ENCODE measurements at regions not wholly inside any gene's neighbourhood (a gene's known extent, or its start where the extent isn't known, plus 50 kb on each side); places are given as distances from the start of the nearest gene placed in this dataset.

DNA sequence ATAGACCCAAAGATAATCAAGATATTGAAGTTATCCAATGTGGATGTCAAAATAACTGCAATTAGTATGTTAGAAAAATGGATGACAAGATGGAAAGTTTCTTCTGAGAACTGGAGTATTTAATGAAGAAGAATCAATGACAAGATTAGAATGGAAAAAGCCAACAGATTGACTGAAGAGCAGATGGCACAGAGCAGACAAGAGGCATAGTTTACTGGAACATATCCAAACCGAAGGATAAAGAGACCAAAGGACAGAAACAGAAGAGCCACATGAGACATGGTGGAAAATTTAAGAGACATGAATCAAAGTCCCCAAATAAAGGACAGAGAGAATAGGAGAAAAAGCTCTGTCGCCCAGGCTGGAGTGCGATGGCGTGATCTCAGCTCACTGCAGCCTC lies 89.6 kb upstream of the RXFP2 start:
- Mint-ChIP-seq H3K27me3 (no peaks in the 10 kb centered on the region), H3K4me1 (no peaks in the 10 kb centered on the region), H3K36me3 (no peaks in the 10 kb centered on the region), H3K27ac (no peak overlapping the region), H3K9me3 (peaks cover 5% of the 10 kb centered on the region), H3K4me3 (no peak overlapping the region)

DNA sequence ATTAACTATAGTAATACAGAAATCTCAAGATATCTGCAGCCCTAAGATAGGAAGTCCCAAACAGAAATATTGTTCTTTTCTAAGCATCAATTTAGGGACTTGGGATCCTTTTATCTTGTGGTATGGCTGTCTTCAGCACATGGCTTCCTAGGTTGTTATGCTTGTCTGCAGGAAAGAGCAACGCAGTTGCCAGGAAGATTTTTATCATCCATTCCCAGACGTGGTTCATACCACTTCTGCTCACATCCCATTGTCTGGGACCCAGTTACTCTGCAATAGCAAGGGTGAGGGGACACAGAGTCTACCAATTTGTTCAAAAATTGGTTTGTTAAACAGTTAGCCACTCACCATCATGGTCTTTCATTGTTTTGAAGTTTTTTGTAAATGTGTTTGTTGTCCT lies 85.6 kb upstream of the RXFP2 start:
- Mint-ChIP-seq H3K27ac (no peak overlapping the region), H3K4me3 (no peak overlapping the region), H3K36me3 (peaks cover 2% of the 10 kb centered on the region), H3K27me3 (no peaks in the 10 kb centered on the region), H3K4me1 (no peaks in the 10 kb centered on the region), H3K9me3 (peaks cover 5% of the 10 kb centered on the region)

GRCh38 chr13:31663880-31664585 lies 75.3 kb upstream of the RXFP2 start:
- H3K4me1 Mint-ChIP-seq = no peaks in the 10 kb centered on the region
- H3K36me3 Mint-ChIP-seq = peaks cover 3% of the 10 kb centered on the region
- no peak overlapping the region for H3K4me3 Mint-ChIP-seq
- H3K27ac Mint-ChIP-seq = no peak overlapping the region
- H3K27me3 Mint-ChIP-seq = peaks cover 5% of the 10 kb centered on the region
- H3K9me3 Mint-ChIP-seq = peaks cover 25% of the 10 kb centered on the region

DNA sequence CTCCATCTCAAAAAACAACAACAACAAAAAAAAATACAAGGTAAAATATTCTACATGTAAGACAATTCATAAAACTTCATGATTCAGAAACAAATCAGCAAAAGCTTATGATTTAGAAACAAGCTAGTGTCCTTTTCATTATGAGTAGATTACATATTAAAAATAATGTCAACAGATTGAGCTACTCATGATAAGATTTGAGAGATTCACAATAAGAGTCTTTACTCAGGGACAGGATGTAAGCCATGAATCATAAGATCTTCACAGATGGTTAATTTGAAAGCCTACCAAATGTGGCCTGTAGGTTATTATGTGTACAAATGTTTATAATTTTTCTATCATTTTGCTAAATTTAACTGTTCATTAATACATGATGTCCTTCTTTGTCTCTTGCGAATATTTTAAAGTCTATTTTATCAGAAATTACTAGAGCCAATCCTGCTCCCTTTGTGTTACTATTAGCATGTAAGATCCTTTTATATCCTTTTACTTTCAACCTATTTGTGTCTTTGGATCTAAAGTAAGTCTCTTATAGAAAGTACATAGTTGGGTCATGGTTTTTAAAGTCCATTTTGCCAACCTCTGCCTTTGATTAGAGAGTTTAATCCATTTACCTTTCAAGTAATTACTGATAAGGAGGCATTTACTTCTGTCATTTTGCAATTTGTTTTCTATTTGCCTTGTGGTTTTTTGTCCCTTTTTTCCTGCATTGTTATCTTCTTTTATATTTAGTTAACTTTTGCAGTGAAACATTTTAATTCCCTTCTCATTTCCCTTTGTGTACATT lies 68.3 kb upstream of the RXFP2 start:
- Mint-ChIP-seq H3K27ac (no peak overlapping the region), H3K36me3 (peaks cover 3% of the 10 kb centered on the region), H3K4me3 (no peak overlapping the region), H3K9me3 (peaks cover 10% of the 10 kb centered on the region), H3K27me3 (peaks cover 2% of the 10 kb centered on the region), H3K4me1 (no peaks in the 10 kb centered on the region)

DNA sequence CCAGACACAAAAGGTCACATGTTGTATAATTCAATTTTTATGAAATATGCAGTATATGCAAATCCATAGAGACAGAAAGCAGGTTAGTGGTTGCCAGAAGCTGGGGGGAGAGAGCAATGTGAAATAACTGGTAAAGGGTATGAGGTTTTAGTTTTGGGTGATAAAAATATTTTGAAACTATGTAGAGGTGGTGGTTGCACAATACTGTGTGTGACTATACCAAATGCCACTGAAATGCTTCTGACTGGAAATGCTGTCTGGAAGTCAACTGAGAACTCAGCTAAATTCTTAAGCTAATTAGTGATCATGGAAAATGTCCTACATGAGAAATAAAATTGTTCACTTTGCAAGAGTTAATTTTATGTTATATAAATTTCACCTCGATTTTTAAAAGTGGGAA lies 65.3 kb upstream of the RXFP2 start:
- no peak overlapping the region for H3K4me3 Mint-ChIP-seq
- no peak overlapping the region for H3K27ac Mint-ChIP-seq
- peaks cover 1% of the 10 kb centered on the region for H3K27me3 Mint-ChIP-seq
- no peaks in the 10 kb centered on the region for H3K36me3 Mint-ChIP-seq
- no peaks in the 10 kb centered on the region for H3K4me1 Mint-ChIP-seq
- peaks cover 5% of the 10 kb centered on the region for H3K9me3 Mint-ChIP-seq

DNA sequence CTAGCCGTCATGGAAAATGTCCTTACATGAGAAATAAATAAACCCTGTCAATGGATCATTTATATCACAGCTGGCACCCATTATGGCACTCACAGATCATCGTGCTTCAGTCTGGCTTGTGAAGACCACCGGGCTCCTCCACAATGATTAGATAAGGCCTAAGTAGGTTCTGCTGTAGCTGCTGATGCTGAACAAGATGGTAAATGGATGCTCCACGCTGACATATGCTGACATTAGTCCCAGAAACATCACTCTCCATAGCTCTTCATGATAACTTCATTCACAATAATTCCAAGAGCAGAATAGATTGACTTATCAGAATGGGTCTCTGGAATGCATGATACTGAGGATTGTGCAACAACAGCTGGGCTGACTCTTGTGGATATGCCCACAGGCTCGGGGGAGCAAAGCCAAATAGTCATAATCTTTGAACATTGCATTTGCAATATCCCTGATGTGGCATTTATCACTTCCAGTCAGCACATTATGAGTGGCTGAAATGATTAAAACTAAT lies 63.8 kb upstream of the RXFP2 start:
- Mint-ChIP-seq H3K27ac (no peak overlapping the region), H3K4me1 (no peaks in the 10 kb centered on the region), H3K36me3 (no peaks in the 10 kb centered on the region), H3K4me3 (no peak overlapping the region), H3K27me3 (peaks cover 1% of the 10 kb centered on the region), H3K9me3 (peaks cover 5% of the 10 kb centered on the region)

- Mint-ChIP-seq H3K27ac (no peak overlapping the region), H3K36me3 (no peaks in the 10 kb centered on the region), H3K4me1 (no peaks in the 10 kb centered on the region), H3K27me3 (peaks cover 1% of the 10 kb centered on the region), H3K4me3 (no peak overlapping the region), H3K9me3 (no peaks in the 10 kb centered on the region)
Measured at GRCh38 chr13:31681133-31681532, 58.2 kb upstream of the RXFP2 start.

- no peaks in the 10 kb centered on the region for H3K27me3 Mint-ChIP-seq
- no peaks in the 10 kb centered on the region for H3K4me1 Mint-ChIP-seq
- H3K27ac Mint-ChIP-seq = no peak overlapping the region
- no peaks in the 10 kb centered on the region for H3K36me3 Mint-ChIP-seq
- no peak overlapping the region for H3K4me3 Mint-ChIP-seq
- peaks cover 2% of the 10 kb centered on the region for H3K9me3 Mint-ChIP-seq
Measured at GRCh38 chr13:31684466-31684865, 54.9 kb upstream of the RXFP2 start.

GRCh38 chr13:31686670-31687425 lies 52.5 kb upstream of the RXFP2 start:
- Mint-ChIP-seq H3K36me3 (no peaks in the 10 kb centered on the region), H3K4me3 (no peak overlapping the region), H3K27me3 (no peaks in the 10 kb centered on the region), H3K4me1 (no peaks in the 10 kb centered on the region), H3K9me3 (peaks cover 6% of the 10 kb centered on the region), H3K27ac (no peak overlapping the region)
